OCI-LY3 (cell line): ENCODE measurements at regions not wholly inside any gene's neighbourhood (a gene's known extent, or its start where the extent isn't known, plus 50 kb on each side); places are given as distances from the start of the nearest gene placed in this dataset.

Source experiments
- EZH2phosphoT487 ChIP-seq: fragments of 200-600 bp; shearing (Covaris generic); IDR thresholded peaks from 2 replicates; pipeline ENCODE4 v1.6.1; 2018; ENCODE audit warnings: antibody characterized with exemption, mixed run types, low read depth
- TF ChIP-seq, protein P1 (sequence below): fragments of 200-600, 300-600 bp; sonication (generic); IDR thresholded peaks from 2 replicates; pipeline ENCODE4 v1.5.1; 2014; ENCODE audit warnings: antibody characterized with exemption, low read length, low read depth

DNA sequence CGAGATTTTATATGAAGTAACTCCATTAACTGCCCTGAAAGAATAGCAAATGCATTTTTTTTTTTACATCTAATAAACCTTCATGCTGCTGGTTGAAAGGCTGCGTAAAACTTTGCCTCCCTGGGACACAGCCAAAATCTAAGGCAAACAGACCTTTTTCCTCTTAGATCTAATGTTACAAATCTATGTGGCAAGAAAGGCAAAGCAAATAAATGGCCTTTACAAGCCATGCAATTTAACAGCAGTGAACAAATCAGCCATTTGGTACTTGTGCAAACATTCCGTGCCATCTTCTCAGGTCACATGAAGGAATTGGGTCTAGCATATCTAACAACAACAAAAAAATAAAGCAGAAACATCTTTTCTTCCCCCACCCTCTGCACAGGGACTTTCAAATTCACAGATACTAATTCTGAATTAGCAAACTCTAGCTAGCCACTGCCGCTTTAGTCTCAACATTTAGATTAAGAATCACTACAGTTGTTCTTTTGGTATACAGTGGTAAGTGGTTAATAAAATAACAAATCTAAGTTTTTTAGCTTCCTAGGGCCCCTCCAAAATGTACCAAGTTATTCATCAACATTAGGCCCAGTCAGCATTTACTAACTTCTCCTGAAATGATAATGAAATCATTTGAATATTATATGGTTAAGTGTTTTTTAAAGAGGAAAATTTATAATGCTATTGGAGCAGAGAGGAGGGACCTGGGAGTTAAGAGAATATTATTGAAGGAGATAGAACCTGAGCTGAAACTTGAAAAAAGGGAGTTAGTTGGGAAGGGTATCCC is 593.8 kb downstream of the SMARCA1 start:
- TF ChIP-seq, protein P1, sequence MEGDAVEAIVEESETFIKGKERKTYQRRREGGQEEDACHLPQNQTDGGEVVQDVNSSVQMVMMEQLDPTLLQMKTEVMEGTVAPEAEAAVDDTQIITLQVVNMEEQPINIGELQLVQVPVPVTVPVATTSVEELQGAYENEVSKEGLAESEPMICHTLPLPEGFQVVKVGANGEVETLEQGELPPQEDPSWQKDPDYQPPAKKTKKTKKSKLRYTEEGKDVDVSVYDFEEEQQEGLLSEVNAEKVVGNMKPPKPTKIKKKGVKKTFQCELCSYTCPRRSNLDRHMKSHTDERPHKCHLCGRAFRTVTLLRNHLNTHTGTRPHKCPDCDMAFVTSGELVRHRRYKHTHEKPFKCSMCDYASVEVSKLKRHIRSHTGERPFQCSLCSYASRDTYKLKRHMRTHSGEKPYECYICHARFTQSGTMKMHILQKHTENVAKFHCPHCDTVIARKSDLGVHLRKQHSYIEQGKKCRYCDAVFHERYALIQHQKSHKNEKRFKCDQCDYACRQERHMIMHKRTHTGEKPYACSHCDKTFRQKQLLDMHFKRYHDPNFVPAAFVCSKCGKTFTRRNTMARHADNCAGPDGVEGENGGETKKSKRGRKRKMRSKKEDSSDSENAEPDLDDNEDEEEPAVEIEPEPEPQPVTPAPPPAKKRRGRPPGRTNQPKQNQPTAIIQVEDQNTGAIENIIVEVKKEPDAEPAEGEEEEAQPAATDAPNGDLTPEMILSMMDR = no peak
- no peak for TF ChIP-seq EZH2phosphoT487
